H9 (cell line): ENCODE measurements at regions not wholly inside any gene's neighbourhood (a gene's known extent, or its start where the extent isn't known, plus 50 kb on each side); places are given as distances from the start of the nearest gene placed in this dataset.

Experiments used
- DNase-seq: peaks from one replicate; pipeline ENCODE4 v3.0.0-alpha.2; 2017
- H2AFZ ChIP-seq: one replicate; pipeline ENCODE4 v1.6.1; 2013; ENCODE audit warnings: mild to moderate bottlenecking, low read length, control low read depth, moderate library complexity
- H2AK5ac ChIP-seq: 2 replicates; pipeline ENCODE4 v1.6.1; 2013; ENCODE audit warnings: low read length, control low read depth, mixed read lengths; ENCODE audit not compliant: insufficient read length
- H2BK120ac ChIP-seq: one replicate; pipeline ENCODE4 v1.6.1; 2013; ENCODE audit warnings: low read depth, mild to moderate bottlenecking, low read length, control low read depth, inconsistent platforms; ENCODE audit not compliant: poor library complexity, severe bottlenecking
- H2BK12ac ChIP-seq: 2 replicates; pipeline ENCODE4 v1.6.1; 2013; ENCODE audit warnings: low read length, control low read depth, mixed read lengths, low read depth; ENCODE audit not compliant: insufficient read length
- H2BK15ac ChIP-seq: 2 replicates; pipeline ENCODE4 v1.6.1; 2013; ENCODE audit warnings: low read depth, low read length, control low read depth
- H2BK20ac ChIP-seq: one replicate; pipeline ENCODE4 v1.6.1; 2013; ENCODE audit warnings: low read depth, mild to moderate bottlenecking, low read length, control low read depth, inconsistent platforms; ENCODE audit not compliant: poor library complexity, severe bottlenecking
- H2BK5ac ChIP-seq: 2 replicates; pipeline ENCODE4 v1.6.1; 2013; ENCODE audit warnings: low read length, control low read depth, mixed read lengths; ENCODE audit not compliant: insufficient read length
- H3K14ac ChIP-seq: 2 replicates; pipeline ENCODE4 v1.6.1; 2013; ENCODE audit warnings: low read length, control low read depth; ENCODE audit not compliant: insufficient read depth
- H3K18ac ChIP-seq: 2 replicates; pipeline ENCODE4 v1.6.1; 2013; ENCODE audit warnings: low read depth, mild to moderate bottlenecking, mixed read lengths, low read length, control low read depth; ENCODE audit not compliant: insufficient read length
- H3K23ac ChIP-seq: 2 replicates; pipeline ENCODE4 v1.6.1; 2013; ENCODE audit warnings: low read length, control low read depth, mixed read lengths, low read depth; ENCODE audit not compliant: insufficient read length
- H3K23me2 ChIP-seq: 2 replicates; pipeline ENCODE4 v1.6.1; 2013; ENCODE audit warnings: low read depth, mild to moderate bottlenecking, mixed read lengths, low read length, control low read depth; ENCODE audit not compliant: insufficient read length, poor library complexity, severe bottlenecking
- H3K27ac ChIP-seq: 2 replicates; pipeline ENCODE4 v1.5.1; 2013; ENCODE audit warnings: low read length, control low read depth, mixed read lengths, low read depth; ENCODE audit not compliant: insufficient read length
- H3K27me3 ChIP-seq: 2 replicates; pipeline ENCODE4 v1.6.1; 2013; ENCODE audit warnings: low read length, control low read depth, inconsistent platforms; ENCODE audit not compliant: insufficient read depth
- H3K4ac ChIP-seq: 2 replicates; pipeline ENCODE4 v1.6.1; 2013; ENCODE audit warnings: low read depth, mild to moderate bottlenecking, control low read depth, inconsistent platforms, low read length, moderate library complexity
- H3K4me1 ChIP-seq: 2 replicates; pipeline ENCODE4 v1.6.1; 2013; ENCODE audit warnings: low read length, control low read depth, inconsistent platforms; ENCODE audit not compliant: insufficient read depth
- H3K4me2 ChIP-seq: 2 replicates; pipeline ENCODE4 v1.6.1; 2013; ENCODE audit warnings: low read length, control low read depth, mixed read lengths; ENCODE audit not compliant: insufficient read length, insufficient read depth
- H3K56ac ChIP-seq: 2 replicates; pipeline ENCODE4 v1.6.1; 2013; ENCODE audit warnings: low read depth, mild to moderate bottlenecking, mixed read lengths, low read length, control low read depth; ENCODE audit not compliant: insufficient read length
- H3K79me1 ChIP-seq: 2 replicates; pipeline ENCODE4 v1.6.1; 2013; ENCODE audit warnings: low read depth, mild to moderate bottlenecking, moderate library complexity, low read length, control low read depth, inconsistent platforms; ENCODE audit not compliant: insufficient read depth, poor library complexity, severe bottlenecking
- H3K79me2 ChIP-seq: 2 replicates; pipeline ENCODE4 v1.6.1; 2013; ENCODE audit warnings: low read length, control low read depth, inconsistent platforms; ENCODE audit not compliant: insufficient read depth
- H3K9ac ChIP-seq: 2 replicates; pipeline ENCODE4 v1.6.1; 2013; ENCODE audit warnings: low read length, control low read depth, mixed read lengths; ENCODE audit not compliant: insufficient read length; ENCODE audit errors: extremely low read depth
- H3K9me3 ChIP-seq: one replicate; pipeline ENCODE4 v1.6.1; 2013; ENCODE audit warnings: low read depth, low read length, inconsistent platforms; ENCODE audit not compliant: control insufficient read depth
- H3T11ph ChIP-seq: one replicate; pipeline ENCODE4 v1.6.1; 2013; ENCODE audit warnings: mild to moderate bottlenecking, low read length, control low read depth, inconsistent platforms
- H4K20me1 ChIP-seq: one replicate; pipeline ENCODE4 v1.6.1; 2013; ENCODE audit not compliant: control insufficient read depth, insufficient read length, insufficient read depth
- H4K5ac ChIP-seq: 2 replicates; pipeline ENCODE4 v1.6.1; 2013; ENCODE audit warnings: low read depth, mild to moderate bottlenecking, mixed read lengths, low read length, control low read depth; ENCODE audit not compliant: insufficient read length
- H4K8ac ChIP-seq: replicated peaks from 2 replicates; pipeline ENCODE4 v1.6.1; 2013; ENCODE audit warnings: low read length, control low read depth, mixed read lengths, low read depth; ENCODE audit not compliant: insufficient read length
- H4K91ac ChIP-seq: 2 replicates; pipeline ENCODE4 v1.6.1; 2013; ENCODE audit warnings: low read depth, mild to moderate bottlenecking, moderate library complexity, mixed read lengths, low read length, control low read depth; ENCODE audit not compliant: insufficient read length
- H3K27ac Mint-ChIP-seq, 3 experiments: 2 replicates in 2 of 3; 3 replicates in 1 of 3; pipeline ENCODE4 v1.8.0; 2020 to 2021; ENCODE audit warnings: mixed read lengths in 3 of 3, mild to moderate bottlenecking in 1 of 3, moderate library complexity in 1 of 3
- H3K27me3 Mint-ChIP-seq: 2 replicates; pipeline ENCODE4 v1.8.0; 2021; ENCODE audit warnings: low read depth, mild to moderate bottlenecking, moderate library complexity, mixed read lengths
- H3K36me3 Mint-ChIP-seq, 3 experiments: 2 replicates in 2 of 3; 3 replicates in 1 of 3; pipeline ENCODE4 v1.8.0; 2020 to 2021; ENCODE audit warnings: low read depth in 3 of 3, mixed read lengths in 3 of 3; ENCODE audit not compliant: insufficient read depth in 1 of 3
- H3K4me1 Mint-ChIP-seq, 2 experiments: 2 replicates each; pipeline ENCODE4 v1.8.0; 2020; ENCODE audit warnings: mixed read lengths in 2 of 2
- H3K4me3 Mint-ChIP-seq, 2 experiments: 2 replicates in 1 of 2; 3 replicates in 1 of 2; pipeline ENCODE4 v1.8.0; 2020 to 2021; ENCODE audit warnings: mild to moderate bottlenecking in 2 of 2, mixed read lengths in 2 of 2, moderate library complexity in 1 of 2
- H3K9me3 Mint-ChIP-seq, 2 experiments: 2 replicates in 1 of 2; 3 replicates in 1 of 2; pipeline ENCODE4 v1.8.0; 2020; ENCODE audit warnings: mild to moderate bottlenecking in 2 of 2, mixed read lengths in 2 of 2, moderate library complexity in 1 of 2
- WGBS: extraction: QIAGEN DNeasy Blood & Tissue Kit; methylation state at CpG from one replicate; pipeline ENCODE4 v1.1.7; 2013; ENCODE audit warnings: missing lambda C conversion rate, low lambda C conversion rate, mixed read lengths; ENCODE audit not compliant: insufficient read length; ENCODE audit errors: extremely low coverage; 5-methylcytosine and 5-hydroxymethylcytosine counted together
- TF ChIP-seq, protein P1 (sequence below): fragments of 200-600 bp; sonication (generic); conservative IDR thresholded peaks from 3 replicates; pipeline ENCODE4 v1.8.0; 2021; ENCODE audit warnings: antibody characterized with exemption, mild to moderate bottlenecking

GRCh38 chr6:169014211-169015197 is 239.1 kb downstream of the THBS2 start:
- no peak overlapping the region for H3K23ac ChIP-seq
- no peak overlapping the region for H4K91ac ChIP-seq
- H4K8ac ChIP-seq: no peak overlapping the region
- TF ChIP-seq, protein P1, sequence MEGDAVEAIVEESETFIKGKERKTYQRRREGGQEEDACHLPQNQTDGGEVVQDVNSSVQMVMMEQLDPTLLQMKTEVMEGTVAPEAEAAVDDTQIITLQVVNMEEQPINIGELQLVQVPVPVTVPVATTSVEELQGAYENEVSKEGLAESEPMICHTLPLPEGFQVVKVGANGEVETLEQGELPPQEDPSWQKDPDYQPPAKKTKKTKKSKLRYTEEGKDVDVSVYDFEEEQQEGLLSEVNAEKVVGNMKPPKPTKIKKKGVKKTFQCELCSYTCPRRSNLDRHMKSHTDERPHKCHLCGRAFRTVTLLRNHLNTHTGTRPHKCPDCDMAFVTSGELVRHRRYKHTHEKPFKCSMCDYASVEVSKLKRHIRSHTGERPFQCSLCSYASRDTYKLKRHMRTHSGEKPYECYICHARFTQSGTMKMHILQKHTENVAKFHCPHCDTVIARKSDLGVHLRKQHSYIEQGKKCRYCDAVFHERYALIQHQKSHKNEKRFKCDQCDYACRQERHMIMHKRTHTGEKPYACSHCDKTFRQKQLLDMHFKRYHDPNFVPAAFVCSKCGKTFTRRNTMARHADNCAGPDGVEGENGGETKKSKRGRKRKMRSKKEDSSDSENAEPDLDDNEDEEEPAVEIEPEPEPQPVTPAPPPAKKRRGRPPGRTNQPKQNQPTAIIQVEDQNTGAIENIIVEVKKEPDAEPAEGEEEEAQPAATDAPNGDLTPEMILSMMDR: no peak
- no peak overlapping the region for H2BK120ac ChIP-seq
- no CpG with 5 or more reads among the region's 5 CpGs for WGBS
- no peaks in the 10 kb centered on the region for H3K27me3 ChIP-seq
- H3K14ac ChIP-seq: no peak overlapping the region
- no peaks in the 10 kb centered on the region for H3K27me3 Mint-ChIP-seq
- no peak overlapping the region for H3K27ac ChIP-seq
- no peak overlapping the region for H3K9ac ChIP-seq
- H3K36me3 Mint-ChIP-seq: peaks cover 17 to 45% (median 22%) of the 10 kb centered on the region in 3 experiments
- no peak overlapping the region for H2BK5ac ChIP-seq
- H4K20me1 ChIP-seq: no peaks in the 10 kb centered on the region
- H4K5ac ChIP-seq: no peak overlapping the region
- peaks cover 29 to 42% of the 10 kb centered on the region in 2 experiments for H3K9me3 Mint-ChIP-seq
- no peak overlapping the region for H2AK5ac ChIP-seq
- no peaks in the 10 kb centered on the region for H3K23me2 ChIP-seq
- peaks cover 18 to 24% of the 10 kb centered on the region in 2 experiments for H3K4me1 Mint-ChIP-seq
- no peak overlapping the region for H3K56ac ChIP-seq
- peak overlapping the region in 2 of 3 experiments; percentile 79 to 81; a peak in 2 of 7 replicates for H3K27ac Mint-ChIP-seq
- H3K4me2 ChIP-seq: no peak overlapping the region
- no peak overlapping the region for H3K4ac ChIP-seq
- H2AFZ ChIP-seq: no peak overlapping the region
- H3K18ac ChIP-seq: no peak overlapping the region
- no peak overlapping the region for H2BK12ac ChIP-seq
- no peaks in the 10 kb centered on the region for H3K9me3 ChIP-seq
- no peak overlapping the region for H2BK20ac ChIP-seq
- no peak overlapping the region for H2BK15ac ChIP-seq
- no peaks in the 10 kb centered on the region for H3K79me1 ChIP-seq
- no peak for DNase-seq
- no peak overlapping the region for H3T11ph ChIP-seq
- H3K4me3 Mint-ChIP-seq: no peak overlapping the region
- no peaks in the 10 kb centered on the region for H3K4me1 ChIP-seq
- H3K79me2 ChIP-seq: no peaks in the 10 kb centered on the region
